K562 (cell line): ENCODE measurements at regions not wholly inside any gene's neighbourhood (a gene's known extent, or its start where the extent isn't known, plus 50 kb on each side); places are given as distances from the start of the nearest gene placed in this dataset.
"Not testable (repeated sequence)": the region's sequence is repeated elsewhere in the genome, so short reads cannot be mapped to it uniquely, and the experiment has no call there.

ENCODE experiments used
- BHLHE40 ChIP-seq: IDR thresholded peaks from 2 replicates; pipeline ENCODE4 v1.6.1; 2011; ENCODE audit warnings: low read length, improper control_type of control experiment
- CHD4 ChIP-seq: fragments of 200-600 bp; sonication (generic); IDR thresholded peaks from 3 replicates; pipeline ENCODE4 v1.6.1; 2012; ENCODE audit warnings: low read depth, mild to moderate bottlenecking, mixed read lengths, low read length, inconsistent platforms; ENCODE audit not compliant: insufficient read depth, insufficient replicate concordance, poor library complexity, severe bottlenecking
- MECOM ChIP-seq: fragments of 250-450 bp; sonication (Bioruptor Pico); IDR thresholded peaks from 2 replicates; pipeline ENCODE4 v1.8.0; 2022; ENCODE audit warnings: inconsistent platforms
- MED1 ChIP-seq: sonication (generic); formaldehyde crosslinking; IDR thresholded peaks from 2 replicates; pipeline ENCODE4 v1.8.1; 2023; ENCODE audit warnings: missing genetic modification reagents, borderline replicate concordance
- NFRKB ChIP-seq: fragments of 450-650 bp; IDR thresholded peaks from 2 replicates; pipeline ENCODE4 v1.6.1; 2016; ENCODE audit warnings: low read depth
- PHB2 ChIP-seq: fragments of 450-650 bp; IDR thresholded peaks from 2 replicates; pipeline ENCODE4 v1.6.1; 2017; ENCODE audit warnings: low read depth
- SMARCB1 ChIP-seq: IDR thresholded peaks from 2 replicates; pipeline ENCODE4 v1.6.1; 2011; ENCODE audit warnings: improper control_type of control experiment, low read depth; ENCODE audit not compliant: insufficient read length
- SMC3 ChIP-seq: conservative IDR thresholded peaks from 2 replicates; pipeline ENCODE4 v1.6.1; 2011; ENCODE audit warnings: low read depth, low read length, improper control_type of control experiment; ENCODE audit not compliant: insufficient read depth
- TAF7 ChIP-seq: fragments of 450-650 bp; IDR thresholded peaks from 2 replicates; pipeline ENCODE4 v1.6.1; 2016; ENCODE audit warnings: missing genetic modification characterization, missing compliant biosample characterization
- ZKSCAN8 ChIP-seq: fragments of 200-800 bp; sonication (Bioruptor generic); IDR thresholded peaks from 2 replicates; pipeline ENCODE4 v1.6.1; 2016; ENCODE audit warnings: missing genetic modification characterization, missing compliant biosample characterization
- ZNF609 ChIP-seq: sonication (generic); formaldehyde crosslinking; IDR thresholded peaks from 2 replicates; pipeline ENCODE4 v1.8.1; 2023; ENCODE audit warnings: missing genetic modification reagents, mild to moderate bottlenecking, borderline replicate concordance
- ZNF740 ChIP-seq, 3 experiments: fragments of 200-800 bp in 1 of 3; sonication (Bioruptor generic) in 1 of 3; sonication (generic) in 1 of 3; formaldehyde crosslinking in 1 of 3; IDR thresholded peaks; 2 replicates each; pipeline versions ENCODE4 v1.6.1 to v1.8.0; 2016 to 2022; ENCODE audit warnings: mild to moderate bottlenecking in 2 of 3, missing compliant biosample characterization in 2 of 3, missing genetic modification characterization in 2 of 3, missing genetic modification reagents in 1 of 3

GRCh38 chr4:32939222-32939621 is 2219.1 kb downstream of the PCDH7 start:
- TF ChIP-seq NFRKB; PHB2; MECOM (CRISPR knock-in tag); SMC3; MED1; BHLHE40; ZNF740 (CRISPR knock-in tag; IDR thresholded peaks at IDR 0.05); ZNF740 (tag; IDR thresholded peaks at IDR 0.05); CHD4; ZKSCAN8 (CRISPR knock-in tag); ZNF609 (CRISPR knock-in tag); SMARCB1; TAF7 (tag): not testable (repeated sequence)
